ENCODE measurements at regions not wholly inside any gene's neighbourhood (a gene's known extent, or its start where the extent isn't known, plus 50 kb on each side); places are given as distances from the start of the nearest gene placed in this dataset.

DNA sequence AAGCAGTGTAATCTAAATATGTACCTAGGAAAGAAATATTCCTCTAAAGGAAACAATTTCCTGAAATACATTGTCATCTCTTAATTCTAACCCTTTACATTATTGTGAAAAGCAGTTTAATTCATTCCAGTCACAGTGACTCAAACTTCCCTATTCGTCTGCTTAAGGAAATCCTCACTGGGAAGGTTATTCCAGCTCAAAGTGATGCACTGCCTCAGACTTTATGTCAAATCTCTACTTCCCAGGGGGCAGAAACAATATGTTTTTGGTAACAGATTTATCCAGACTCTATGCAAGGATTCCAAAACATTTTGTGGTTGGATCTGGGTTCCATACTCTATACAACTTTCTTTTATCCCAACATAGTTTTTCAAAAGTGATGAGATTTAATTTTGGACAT lies 145.2 kb downstream of the NTMT2 start:
- TF ChIP-seq CTCF (IDR thresholded peaks at IDR 0.05) (no peak), EZH2 (IDR thresholded peaks at IDR 0.05; ENCODE audit: borderline replicate concordance, insufficient read depth, low read depth, low read length, poor library complexity, severe bottlenecking) (no peak)

Data from B cell (primary cell).